ENCODE measurements at regions not wholly inside any gene's neighbourhood (a gene's known extent, or its start where the extent isn't known, plus 50 kb on each side); places are given as distances from the start of the nearest gene placed in this dataset.
A peak's percentile ranks its signal among the peaks of the same experiment; 100 is the strongest.

- no peak for DNase-seq
Observed at GRCh38 chr11:33646629-33647028, 54.0 kb downstream of the C11orf91 start.

- DNase-seq: no peak
Observed at GRCh38 chr11:33646168-33646567, 54.5 kb downstream of the C11orf91 start.

DNA sequence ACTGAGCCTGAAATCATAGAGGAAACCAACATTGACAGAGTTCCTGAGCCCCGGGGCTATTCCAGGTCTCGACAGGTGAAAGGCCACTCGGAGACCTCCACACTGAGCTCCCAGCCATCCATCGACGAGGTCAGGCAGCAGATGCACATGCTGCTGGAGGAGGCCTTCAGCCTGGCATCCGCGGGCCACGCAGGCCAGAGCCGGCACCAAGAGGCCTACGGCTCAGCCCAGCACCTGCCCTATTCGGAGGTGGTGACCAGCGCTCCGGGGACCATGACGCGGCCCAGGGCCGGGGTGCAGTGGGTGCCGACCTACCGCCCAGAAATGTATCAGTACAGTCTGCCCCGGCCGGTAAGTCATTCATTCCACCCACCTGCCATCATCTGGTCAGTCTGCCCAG is 54.9 kb downstream of the C11orf91 start:
- no peak for DNase-seq

- DNase-seq: no peak
Observed at GRCh38 chr11:33643167-33643824, 57.3 kb downstream of the C11orf91 start.

DNA sequence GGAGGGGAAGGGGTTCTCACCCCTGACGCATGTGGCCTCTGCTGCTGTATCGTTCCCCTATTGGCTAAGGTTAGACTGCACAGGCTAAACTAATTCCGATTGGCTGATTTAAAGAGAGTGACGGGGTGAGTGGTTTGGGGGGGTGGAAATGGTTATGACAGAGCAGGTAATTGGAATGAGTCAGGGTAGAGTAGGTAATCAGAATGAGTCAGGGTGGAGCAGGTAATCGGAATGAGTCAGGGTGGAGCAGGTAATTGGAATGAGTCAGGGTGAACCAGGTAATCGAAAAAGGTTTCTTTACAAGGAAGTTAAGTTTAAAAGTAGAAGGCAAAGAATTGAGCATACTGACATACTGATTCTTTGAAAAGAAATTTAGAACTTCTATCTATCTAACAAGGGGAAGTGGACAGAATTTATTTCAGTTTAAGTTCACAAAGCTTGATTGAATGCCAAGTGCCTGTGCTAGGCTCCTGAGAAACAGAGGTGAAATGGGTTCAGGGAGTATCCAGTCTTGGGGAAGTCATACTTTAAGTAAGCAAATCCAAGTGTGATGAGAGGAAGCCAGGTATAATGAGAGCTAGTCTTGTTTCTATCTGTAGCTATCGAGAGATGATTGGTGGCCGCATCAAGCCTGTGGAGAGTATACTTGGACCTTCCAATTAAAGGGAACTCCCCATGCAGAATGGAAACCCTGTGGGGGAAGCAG is 58.0 kb downstream of the C11orf91 start:
- no peak for DNase-seq

GRCh38 chr11:33640730-33641371 is 59.8 kb downstream of the C11orf91 start:
- DNase-seq: no peak

GRCh38 chr11:33638608-33639007 is 62.0 kb downstream of the C11orf91 start:
- no peak for DNase-seq

GRCh38 chr11:33636104-33636503 is 64.5 kb downstream of the C11orf91 start:
- no peak for DNase-seq

DNA sequence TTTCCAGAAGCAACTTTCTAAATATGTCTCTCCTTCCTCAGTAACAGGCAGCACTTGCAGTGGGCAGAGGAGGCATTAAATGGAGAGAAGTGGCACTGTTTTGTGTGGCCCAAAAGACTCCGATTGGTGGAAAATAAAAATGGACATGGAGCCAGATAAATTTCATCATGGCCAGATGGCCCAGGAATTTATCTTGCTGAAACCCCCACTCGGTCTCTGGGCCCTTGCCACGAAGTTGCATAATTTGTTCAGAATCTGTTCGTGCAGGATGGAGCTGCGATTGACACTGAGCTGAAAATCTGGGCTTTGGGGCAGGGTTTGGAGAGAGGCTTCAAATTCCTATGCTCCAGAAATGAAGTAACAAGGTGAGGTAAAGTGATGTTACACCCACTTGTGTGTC is 65.5 kb downstream of the C11orf91 start:
- DNase-seq: peak in 1 of 3 donors; percentile 51

DNA sequence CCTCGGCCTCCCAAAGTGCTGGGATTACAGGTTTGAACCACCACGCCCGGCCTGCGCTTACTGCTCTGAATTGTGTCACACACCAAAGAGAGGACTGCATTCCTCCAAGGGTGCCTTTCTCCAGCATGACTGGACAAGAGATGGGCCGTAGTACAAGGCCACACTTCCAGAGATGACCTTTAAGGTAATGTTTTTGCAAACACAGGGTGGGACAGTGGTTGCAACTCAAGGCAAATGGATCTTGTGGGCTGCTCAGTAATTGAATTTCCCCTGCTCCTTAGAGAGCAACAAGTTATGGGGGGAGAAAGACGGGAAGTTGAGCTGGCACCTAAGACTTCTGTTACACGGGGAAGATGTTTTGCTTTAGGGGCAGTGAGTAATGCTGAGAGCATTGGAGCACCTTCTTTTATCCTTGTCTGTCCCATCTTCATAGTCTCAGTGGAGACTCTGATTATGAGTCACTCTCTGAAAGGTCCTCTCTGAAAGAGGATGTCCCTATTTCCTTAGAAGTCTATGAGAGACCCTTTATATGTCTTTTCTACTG is 66.3 kb downstream of the C11orf91 start:
- peak in 1 of 3 donors; percentile 66 for DNase-seq

DNA sequence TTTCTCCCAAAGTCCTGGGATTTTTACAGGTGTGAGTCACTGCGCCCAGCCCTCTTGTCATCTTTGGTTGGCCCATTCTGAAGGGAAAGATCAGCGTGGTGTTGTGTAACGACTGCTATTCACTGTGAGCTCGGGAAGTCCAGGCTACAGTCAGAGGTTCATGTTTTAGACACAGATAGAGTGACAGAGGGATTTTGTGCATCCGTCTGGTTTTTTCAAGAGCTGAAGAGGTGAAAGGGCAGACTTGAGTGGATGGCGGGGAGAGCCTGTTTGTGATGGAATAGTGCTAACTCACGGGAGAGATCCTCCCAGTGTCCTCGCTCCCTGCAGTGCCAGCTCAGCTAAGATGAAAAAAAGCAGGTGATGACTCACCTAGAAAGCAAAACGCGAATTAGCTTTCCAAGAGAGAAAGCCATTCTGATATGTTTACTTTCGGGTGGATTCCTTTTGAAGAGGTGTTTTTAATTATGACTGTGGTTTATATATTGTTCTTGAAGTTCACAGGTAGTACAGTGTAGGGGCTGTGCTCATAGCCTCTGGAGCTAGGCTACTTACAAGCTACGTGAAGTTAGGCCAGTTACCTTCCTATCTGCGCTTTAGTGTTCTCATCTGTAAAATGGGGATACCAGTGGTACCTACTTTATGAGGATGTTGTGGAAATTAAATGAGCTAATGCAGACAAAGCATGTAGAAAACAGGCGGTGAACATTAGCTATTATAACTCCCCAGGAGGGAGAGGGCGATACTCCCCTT is 67.2 kb downstream of the C11orf91 start:
- no peak for DNase-seq

GRCh38 chr11:33631749-33632091 is 68.9 kb downstream of the C11orf91 start:
- DNase-seq: no peak

- DNase-seq: no peak
Observed at GRCh38 chr11:33630936-33631748, 69.5 kb downstream of the C11orf91 start.

DNA sequence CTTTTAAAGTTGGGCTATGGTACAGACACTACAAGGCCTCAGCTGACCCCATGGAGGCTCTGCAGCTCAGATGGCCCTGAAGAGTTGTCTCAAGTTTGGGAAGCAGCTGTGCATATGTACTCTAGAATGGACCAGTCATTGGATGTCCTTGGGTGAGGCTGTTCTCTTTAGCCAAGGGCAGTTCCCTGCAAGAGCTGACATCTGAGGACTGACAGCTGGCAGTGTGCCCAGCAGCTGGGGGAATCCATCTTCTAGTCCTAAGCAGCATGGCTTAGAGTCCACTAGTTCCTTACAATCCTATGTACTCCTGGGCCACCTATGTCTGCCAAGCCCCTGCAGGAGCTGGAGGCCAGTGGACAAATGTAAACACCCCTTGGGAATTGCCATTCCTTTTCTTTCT is 76.5 kb downstream of the C11orf91 start:
- peak; percentile 67 to 83 (median 69) for DNase-seq

DNA sequence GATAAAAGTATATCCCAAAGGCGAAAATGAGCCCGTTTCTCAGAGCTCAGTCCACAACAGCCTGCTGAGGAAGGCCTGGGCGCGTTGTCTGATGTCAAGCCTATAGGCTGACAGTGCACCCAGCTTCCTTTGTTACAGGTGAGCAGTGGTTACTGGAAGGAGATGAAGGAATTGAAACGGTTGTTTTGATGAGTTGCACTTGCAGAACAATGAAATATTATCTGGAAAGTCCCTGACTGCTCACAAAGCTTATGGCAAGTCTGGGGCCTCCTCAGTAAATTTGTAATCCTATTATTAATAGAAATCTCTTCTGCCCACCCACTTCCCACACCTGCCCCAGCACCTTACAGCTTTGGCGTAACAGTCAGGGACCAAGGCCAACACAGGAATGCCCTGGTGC is 77.8 kb downstream of the C11orf91 start:
- no peak for DNase-seq

DNA sequence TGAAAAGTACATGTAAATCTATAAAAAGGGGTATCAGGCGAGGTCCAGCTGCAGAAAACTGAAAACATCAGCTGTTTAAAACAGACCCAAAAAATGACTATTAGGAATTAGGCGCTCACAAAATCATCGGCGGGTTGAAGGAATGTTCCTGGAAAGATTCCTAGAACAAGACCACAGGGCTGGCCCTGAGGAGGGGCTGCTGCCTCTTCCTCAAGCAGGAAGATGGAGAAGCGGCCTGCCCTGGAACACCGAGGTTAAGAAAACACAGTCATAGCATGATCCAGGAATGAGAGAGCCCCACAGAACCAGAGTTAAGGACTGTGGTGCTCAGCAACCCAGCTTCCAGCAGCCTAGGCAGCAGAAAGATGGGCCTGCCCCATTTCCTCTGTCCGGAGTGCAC is 78.4 kb downstream of the C11orf91 start:
- peak; percentile 44 to 84 (median 52) for DNase-seq

DNA sequence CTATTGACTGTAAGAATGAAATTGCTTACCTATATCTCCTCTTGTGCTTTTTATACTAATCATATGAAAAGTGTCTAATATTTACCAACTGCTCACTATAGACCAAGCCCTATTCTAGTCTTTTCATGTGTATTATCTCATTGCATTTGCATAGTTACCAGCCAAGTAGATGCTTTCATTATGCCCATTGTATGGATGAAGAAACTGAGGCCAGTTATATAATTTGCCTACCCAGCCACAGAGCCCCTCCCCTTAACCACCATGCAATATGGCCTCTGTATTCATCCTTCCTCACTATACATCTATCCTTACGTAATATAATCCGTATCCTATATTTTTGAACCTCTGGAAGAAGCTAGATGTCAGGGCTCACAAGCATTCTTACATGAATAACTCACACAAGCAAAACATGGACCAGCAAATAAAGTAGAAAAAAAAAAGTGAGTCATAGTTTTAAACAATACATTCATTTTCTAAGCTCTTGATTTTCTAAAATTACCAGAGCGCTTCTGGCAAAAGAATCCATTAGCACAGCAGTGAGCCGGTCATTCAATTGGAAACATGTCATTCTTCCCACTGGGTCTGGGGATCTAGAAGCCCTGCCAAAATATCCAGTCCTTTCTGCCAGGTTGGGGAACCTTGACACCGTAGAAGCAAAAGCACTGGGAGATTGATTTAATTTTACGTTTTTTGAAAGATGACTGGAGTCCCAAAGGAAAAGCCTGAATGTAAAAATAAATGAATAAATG is 80.0 kb downstream of the C11orf91 start:
- DNase-seq: peak; percentile 68 to 87 (median 69)

- DNase-seq: no peak
Observed at GRCh38 chr11:33618956-33619355, 81.7 kb downstream of the C11orf91 start.

DNA sequence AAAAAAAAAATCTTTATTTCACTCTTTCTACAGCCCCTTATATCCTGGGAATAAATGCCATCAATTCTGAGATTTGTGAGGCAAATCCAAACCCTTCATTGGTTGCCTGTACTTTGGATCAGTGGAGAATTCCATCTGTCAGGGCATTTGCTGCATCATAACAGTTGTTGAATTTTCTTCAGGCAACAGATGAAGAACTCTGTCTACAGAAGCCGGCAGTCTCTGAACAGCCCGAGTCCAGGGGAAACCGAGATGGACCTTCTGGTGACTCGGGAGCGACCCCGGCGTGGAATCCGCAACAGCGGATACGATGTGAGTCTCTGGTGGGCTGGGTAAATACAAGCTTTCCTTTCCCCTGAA is 82.3 kb downstream of the C11orf91 start:
- peak in 1 of 3 donors; percentile 26 for DNase-seq

DNA sequence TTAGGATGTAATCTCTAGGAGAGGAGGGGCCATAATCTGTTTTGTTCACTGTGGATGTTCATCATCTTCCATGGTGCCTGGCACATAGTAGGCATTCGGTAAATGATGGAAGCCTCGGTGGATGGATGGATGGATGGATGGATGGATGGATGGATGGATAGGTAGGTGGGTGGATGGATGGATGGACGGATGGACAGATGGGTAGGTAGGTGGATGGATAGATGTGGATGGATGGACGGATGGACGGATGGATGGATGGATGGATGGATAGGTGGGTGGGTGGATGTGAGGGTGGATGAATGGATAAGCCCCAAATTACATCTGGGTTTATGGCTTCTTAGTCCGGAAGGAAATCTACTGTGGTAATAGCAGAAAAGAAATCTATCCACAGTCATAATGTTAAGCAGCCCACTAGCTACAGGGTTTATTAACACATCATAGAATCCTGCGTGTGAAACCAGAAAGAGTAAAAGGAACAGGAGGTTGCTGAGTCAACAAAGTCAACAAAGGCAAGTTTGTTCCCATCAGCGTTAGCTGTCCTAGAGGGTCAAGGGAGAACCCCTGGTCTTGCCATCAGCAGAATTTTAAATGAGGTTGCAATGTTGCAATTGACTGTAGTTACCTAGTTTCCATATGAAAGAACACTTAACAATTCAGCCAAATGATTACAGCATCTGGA is 82.8 kb downstream of the C11orf91 start:
- DNase-seq: no peak
